ENCODE measurements at regions not wholly inside any gene's neighbourhood (a gene's known extent, or its start where the extent isn't known, plus 50 kb on each side); places are given as distances from the start of the nearest gene placed in this dataset.
A peak's percentile ranks its signal among the peaks of the same experiment; 100 is the strongest.

DNA sequence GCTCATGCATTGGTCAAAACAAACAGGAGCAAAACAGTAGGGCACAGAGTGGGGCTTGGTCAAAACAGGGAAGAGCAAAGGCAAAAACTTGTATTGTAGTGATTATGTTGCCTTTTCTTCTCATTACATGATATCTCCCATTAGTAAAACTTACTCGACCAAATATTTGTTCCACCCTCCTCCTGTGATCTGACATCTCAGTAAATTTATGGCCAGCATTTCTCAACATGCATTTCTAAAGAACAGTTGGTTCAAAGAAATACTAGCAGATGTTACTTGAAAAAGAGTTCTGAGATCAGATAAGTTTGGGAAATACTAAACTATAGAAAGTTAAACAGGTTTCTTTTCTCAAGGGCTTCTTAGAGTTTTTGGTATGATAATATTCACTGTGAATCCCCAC lies 423.1 kb downstream of the FIGN start:
- no peak for DNase-seq (ENCODE audit: low read depth, low spot score)
- H3K27ac ChIP-seq = no peak overlapping the region

DNA sequence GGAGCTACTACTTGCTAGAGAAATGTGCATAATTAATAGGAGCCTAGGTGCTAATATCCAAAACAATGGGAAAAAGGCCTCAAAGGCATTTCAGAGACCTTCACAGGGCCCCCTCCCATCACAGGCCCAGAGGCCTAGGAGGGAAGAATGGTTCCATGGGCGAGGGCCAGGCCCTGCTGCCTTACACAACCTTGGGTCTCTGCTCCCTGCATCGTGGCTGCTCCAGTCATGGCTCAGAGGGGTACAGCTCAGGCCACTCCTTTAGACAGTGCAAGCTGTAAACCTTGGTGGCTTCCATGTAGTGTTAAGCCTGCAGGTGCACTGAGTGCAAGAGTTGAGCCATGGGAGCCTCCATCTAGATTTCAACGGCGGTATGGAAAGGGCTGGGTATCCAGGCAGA lies 429.2 kb downstream of the FIGN start:
- DNase-seq (ENCODE audit: low read depth, low spot score) = no peak
- H3K27ac ChIP-seq = no peak overlapping the region

DNA sequence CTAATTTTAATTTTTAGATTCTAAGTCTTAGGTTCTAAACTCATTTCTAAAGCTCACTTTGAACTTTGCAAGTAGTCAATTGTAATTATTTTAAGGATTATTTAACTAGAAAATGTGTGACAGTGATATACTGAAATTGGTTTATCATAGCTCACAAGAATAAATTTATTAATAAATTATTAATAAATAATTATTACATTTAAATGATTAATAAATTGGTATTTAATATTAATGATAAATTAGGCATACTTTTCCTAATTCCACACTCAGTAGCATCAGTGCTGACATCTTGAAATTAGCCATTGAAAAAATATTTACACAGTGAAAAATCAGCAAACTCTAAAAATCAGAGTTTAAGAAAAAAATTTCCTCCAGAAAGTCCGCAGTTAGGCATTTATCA lies 433.7 kb downstream of the FIGN start:
- DNase-seq (ENCODE audit: low read depth, low spot score) = no peak
- H3K27ac ChIP-seq = no peak overlapping the region

GRCh38 chr2:163291790-163292189 lies 444.0 kb downstream of the FIGN start:
- DNase-seq (ENCODE audit: low read depth, low spot score) = no peak
- no peak overlapping the region for H3K27ac ChIP-seq

GRCh38 chr2:163281717-163282116 lies 443.1 kb upstream of the KCNH7 start:
- no peak for DNase-seq (ENCODE audit: low read depth, low spot score)

GRCh38 chr2:163269374-163270021 lies 430.9 kb upstream of the KCNH7 start:
- no peak overlapping the region for H3K27ac ChIP-seq
- no peak for DNase-seq (ENCODE audit: low read depth, low spot score)

More at GRCh38 chr2:163281717-163282116, 443.1 kb upstream of the KCNH7 start:
- H3K27ac ChIP-seq = no peak overlapping the region

- peak; percentile 85 for DNase-seq (ENCODE audit: low read depth, low spot score)
- no peak overlapping the region for H3K27ac ChIP-seq
Observed at GRCh38 chr2:163266772-163267171, 428.2 kb upstream of the KCNH7 start.

GRCh38 chr2:163265562-163265961 lies 427.0 kb upstream of the KCNH7 start:
- no peak for DNase-seq (ENCODE audit: low read depth, low spot score)

GRCh38 chr2:163264341-163264740 lies 425.8 kb upstream of the KCNH7 start:
- H3K27ac ChIP-seq = no peak overlapping the region
- no peak for DNase-seq (ENCODE audit: low read depth, low spot score)

More at GRCh38 chr2:163265562-163265961, 427.0 kb upstream of the KCNH7 start:
- H3K27ac ChIP-seq = no peak overlapping the region

DNA sequence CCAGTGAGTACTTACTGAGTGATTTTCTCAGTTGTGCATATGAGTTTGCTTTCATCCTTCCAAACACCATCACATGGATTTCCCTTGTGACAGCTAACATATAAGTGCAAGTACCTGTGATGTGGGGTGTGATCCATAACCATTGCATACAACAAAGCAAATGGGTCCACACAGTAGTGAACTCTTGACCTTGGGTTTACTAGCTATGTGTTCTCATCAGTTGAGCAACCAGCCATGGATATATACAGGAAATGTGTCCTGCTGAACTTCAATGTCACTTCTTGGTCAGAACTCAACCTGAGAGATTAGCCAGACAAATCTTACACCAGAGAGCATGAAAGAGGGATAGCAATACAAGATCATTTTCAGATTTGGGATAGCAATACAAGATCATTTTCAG lies 420.9 kb upstream of the KCNH7 start:
- DNase-seq (ENCODE audit: low read depth, low spot score) = no peak
- no peak overlapping the region for H3K27ac ChIP-seq

GRCh38 chr2:163255086-163255485 lies 416.5 kb upstream of the KCNH7 start:
- no peak for DNase-seq (ENCODE audit: low read depth, low spot score)

GRCh38 chr2:163253621-163254285 lies 415.2 kb upstream of the KCNH7 start:
- DNase-seq (ENCODE audit: low read depth, low spot score) = no peak
- no peak overlapping the region for H3K27ac ChIP-seq

More at GRCh38 chr2:163255086-163255485, 416.5 kb upstream of the KCNH7 start:
- H3K27ac ChIP-seq = no peak overlapping the region

- H3K27ac ChIP-seq = no peak overlapping the region
- peak; percentile 51 for DNase-seq (ENCODE audit: low read depth, low spot score)
Observed at GRCh38 chr2:163252199-163252598, 413.6 kb upstream of the KCNH7 start.

DNA sequence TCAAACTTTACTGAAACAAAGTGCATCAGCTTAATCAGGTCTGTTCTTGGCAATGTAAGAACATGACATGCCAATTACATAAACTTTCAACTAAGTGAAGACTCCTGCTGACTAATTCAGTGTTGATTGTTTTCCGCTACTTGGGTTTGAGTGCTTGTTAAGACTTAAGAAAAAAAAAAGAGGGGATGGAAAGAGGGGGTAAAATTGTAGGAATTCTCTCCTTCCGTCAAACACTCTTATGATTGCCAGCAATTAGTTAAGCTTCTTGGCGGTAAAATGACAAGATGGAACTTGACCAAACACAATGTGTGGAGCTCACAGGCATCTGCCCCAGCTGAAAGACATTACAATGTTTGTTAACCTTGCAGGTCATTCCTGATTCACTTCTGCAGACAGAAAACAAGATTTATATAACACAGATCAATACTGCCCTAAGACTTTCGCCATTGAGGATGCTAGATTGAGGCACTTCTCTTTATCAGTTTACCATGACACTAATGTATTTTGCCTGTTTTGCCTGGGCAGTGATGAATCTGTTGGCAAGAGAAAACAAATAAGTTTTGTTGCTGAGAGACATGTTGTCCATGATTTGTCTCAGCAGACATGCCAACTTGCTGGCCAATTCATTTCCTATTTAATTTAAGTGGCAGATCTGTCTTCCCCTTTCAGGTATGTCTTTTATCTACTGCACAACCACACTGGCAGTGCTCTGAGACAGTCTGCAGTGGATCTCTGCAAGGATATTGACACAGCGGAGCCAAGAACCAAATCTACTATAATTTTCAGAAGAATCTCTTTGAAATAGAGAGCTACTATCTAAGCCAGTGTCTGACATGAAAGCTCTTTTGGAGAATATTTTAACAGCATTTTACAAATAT lies 410.0 kb upstream of the KCNH7 start:
- H3K27ac ChIP-seq = no peak overlapping the region
- no peak for DNase-seq (ENCODE audit: low read depth, low spot score)

- no peak overlapping the region for H3K27ac ChIP-seq
- DNase-seq (ENCODE audit: low read depth, low spot score) = no peak
Observed at GRCh38 chr2:163247847-163248220, 409.3 kb upstream of the KCNH7 start.

- DNase-seq (ENCODE audit: low read depth, low spot score) = no peak
- no peak overlapping the region for H3K27ac ChIP-seq
Observed at GRCh38 chr2:163247156-163247846, 408.7 kb upstream of the KCNH7 start.

DNA sequence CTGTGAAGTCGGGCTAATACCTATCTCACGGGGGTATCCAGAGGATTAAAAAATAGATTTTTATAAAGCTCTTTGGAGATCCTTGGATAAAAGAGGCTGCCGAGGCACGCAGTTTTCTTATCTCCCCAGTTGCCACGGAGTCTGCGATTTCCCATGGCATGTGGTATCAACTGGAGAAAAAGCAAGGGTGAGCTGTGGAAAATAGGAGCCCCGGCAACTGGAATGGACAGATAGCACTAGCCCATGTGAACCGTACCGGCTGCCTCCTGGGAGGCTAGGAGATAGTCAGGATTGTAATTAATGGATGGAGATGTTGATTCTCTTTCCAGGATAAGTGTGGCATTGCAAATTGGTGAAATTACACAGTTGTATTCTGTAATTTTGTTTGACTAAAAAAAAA lies 407.6 kb upstream of the KCNH7 start:
- DNase-seq (ENCODE audit: low read depth, low spot score) = no peak
- H3K27ac ChIP-seq = no peak overlapping the region

DNA sequence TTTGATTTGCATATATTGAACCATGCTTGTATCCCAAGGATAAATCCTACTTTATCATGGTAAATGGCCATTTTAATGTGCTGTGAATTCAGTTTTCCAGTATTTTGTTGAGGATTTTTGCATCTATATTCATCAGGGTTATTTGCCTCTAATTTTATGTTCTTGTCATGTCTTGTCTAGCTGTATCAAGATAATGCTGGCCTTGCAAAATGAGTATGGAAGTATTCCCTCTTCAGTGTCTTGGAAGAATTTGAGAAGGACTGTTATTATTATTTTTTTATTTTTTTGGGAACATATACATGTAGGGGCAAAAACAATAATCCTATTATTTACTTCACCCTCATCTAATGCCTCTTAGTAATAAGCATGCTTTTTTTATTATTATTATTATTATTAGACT lies 398.0 kb upstream of the KCNH7 start:
- no peak overlapping the region for H3K27ac ChIP-seq
- no peak for DNase-seq (ENCODE audit: low read depth, low spot score)

DNA sequence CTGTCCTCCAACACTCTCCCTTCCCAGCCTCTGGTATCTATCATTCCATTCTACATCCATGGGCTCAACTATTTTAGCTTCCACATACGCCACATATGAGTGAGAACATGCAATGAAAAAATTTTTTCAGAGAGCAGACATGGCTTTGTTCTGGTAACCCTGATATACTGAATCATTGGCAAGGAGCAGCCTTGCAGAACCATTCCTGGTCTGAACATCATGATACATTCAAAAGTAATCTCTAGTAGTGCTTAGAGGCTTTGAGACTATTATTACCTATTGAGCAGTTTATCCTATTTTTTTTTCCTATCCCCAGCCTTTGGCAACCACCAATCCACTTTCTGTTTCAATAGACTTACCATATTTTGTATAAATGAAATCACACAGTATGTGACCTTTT lies 393.1 kb upstream of the KCNH7 start:
- DNase-seq (ENCODE audit: low read depth, low spot score) = no peak
- H3K27ac ChIP-seq = no peak overlapping the region

DNA sequence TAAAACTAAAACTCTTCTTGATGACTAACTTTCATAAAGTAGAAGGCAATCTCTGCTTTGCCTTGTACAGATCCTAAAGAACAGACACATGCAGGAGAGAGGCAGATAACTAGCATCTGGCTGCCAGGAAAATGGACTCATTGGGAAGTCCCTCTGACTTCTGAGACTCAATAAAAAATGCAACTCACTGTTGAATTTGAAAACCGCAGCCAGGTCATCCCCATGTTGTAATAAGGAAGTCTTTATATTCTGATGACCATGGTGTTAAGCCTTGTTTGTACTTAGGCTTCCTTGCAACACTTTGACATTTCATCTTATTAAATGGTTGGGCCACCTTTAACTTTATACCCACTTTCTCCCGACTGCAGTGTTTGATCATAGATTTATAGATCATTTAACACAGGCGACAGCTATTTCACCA lies 375.1 kb upstream of the KCNH7 start:
- peak overlapping the region; percentile 15 for H3K27ac ChIP-seq
- DNase-seq (ENCODE audit: low read depth, low spot score) = peak; percentile 65

Measured in epithelial cell of prostate (primary cell).